ENCODE measurements at regions not wholly inside any gene's neighbourhood (a gene's known extent, or its start where the extent isn't known, plus 50 kb on each side); places are given as distances from the start of the nearest gene placed in this dataset.

DNA sequence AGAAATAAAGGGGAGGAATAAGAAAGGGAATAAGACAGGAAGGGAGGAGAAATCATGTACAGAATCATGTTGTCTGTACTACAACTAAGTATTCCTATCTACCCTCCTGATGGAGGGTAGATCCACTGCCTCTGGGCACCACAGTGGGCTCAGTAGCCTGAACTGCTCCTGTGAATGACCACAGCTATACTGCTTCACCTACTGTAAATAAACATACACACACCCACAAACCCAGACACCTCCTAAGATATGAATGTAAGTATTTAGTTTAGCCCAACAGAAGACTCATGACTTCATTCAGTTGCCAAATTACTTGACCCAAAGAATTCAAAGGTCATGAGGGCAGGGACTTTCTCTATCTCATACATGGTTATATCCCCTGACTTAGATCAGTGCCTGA lies 177.3 kb upstream of the C11orf58 start:
- DNase-seq (ENCODE audit: low read depth, low spot score) = no peak
- ChIA-PET POLR2A (no interaction called here), CTCF (no interaction called here), RAD21 (ENCODE audit: low non-redundant PET in 1 of 2, low total read pairs in 2 of 2, uncharacterized antibody in 2 of 2, unreplicated experiment in 2 of 2) (no interaction called here)
- no peak overlapping the region for H3K4me2 ChIP-seq (ENCODE audit: low read length)
- no peak overlapping the region for H3K27ac ChIP-seq (ENCODE audit: low read depth, low read length)
- H2AFZ ChIP-seq (ENCODE audit: low read depth, low read length, poor library complexity, severe bottlenecking) = no peak overlapping the region
- BruUV-seq (replicated peaks) = no TSS peak
- H3K4me3 ChIP-seq (replicated peaks in 1 of 2; ENCODE audit: low read depth in 1 of 2, low read length in 2 of 2) = no peak overlapping the region
- peaks cover 10% of the 10 kb centered on the region; the same call in 1 of the 2 replicates for H3K27me3 ChIP-seq (ENCODE audit: insufficient read depth, low read length)
- no peak for ATAC-seq
- no peaks in the 10 kb centered on the region for H3K36me3 ChIP-seq (ENCODE audit: control insufficient read depth in 1 of 2, insufficient read depth in 2 of 2, low read length in 2 of 2)
- no peaks in the 10 kb centered on the region for H3K9me3 ChIP-seq (ENCODE audit: control insufficient read depth in 1 of 2, insufficient read depth in 1 of 2, low read depth in 1 of 2, low read length in 2 of 2)
- no peaks in the 10 kb centered on the region for H3K4me1 ChIP-seq (ENCODE audit: control insufficient read depth in 1 of 2, insufficient read depth in 2 of 2, low read length in 2 of 2)
- no peak overlapping the region for H3K9ac ChIP-seq (ENCODE audit: low read length)
- TF ChIP-seq, protein P1, sequence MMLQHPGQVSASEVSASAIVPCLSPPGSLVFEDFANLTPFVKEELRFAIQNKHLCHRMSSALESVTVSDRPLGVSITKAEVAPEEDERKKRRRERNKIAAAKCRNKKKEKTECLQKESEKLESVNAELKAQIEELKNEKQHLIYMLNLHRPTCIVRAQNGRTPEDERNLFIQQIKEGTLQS (IDR thresholded peaks at IDR 0.05) = no peak
- no peak for TF ChIP-seq TCF7L2 (IDR thresholded peaks at IDR 0.05; ENCODE audit: borderline replicate concordance, extremely low read depth, insufficient read depth, insufficient read length)
- TF ChIP-seq EZH2phosphoT487 (IDR thresholded peaks at IDR 0.05; ENCODE audit: borderline replicate concordance) = no peak
- TF ChIP-seq EGR1 (IDR thresholded peaks at IDR 0.05; ENCODE audit: low read depth) = no peak
- no peak for TF ChIP-seq ZNF274 (IDR thresholded peaks at IDR 0.05; ENCODE audit: low read depth, low read length)
- no peak for TF ChIP-seq POLR2AphosphoS5 (IDR thresholded peaks at IDR 0.05; ENCODE audit: low read depth, low read length)
- TF ChIP-seq ZFX (IDR thresholded peaks at IDR 0.05) = no peak
- TF ChIP-seq POLR2A (IDR thresholded peaks at IDR 0.05; ENCODE audit: borderline replicate concordance, extremely low read depth, insufficient read depth, insufficient read length) = no peak
- TF ChIP-seq FOSL1 (IDR thresholded peaks at IDR 0.05; ENCODE audit: low read depth) = no peak
- no peak for TF ChIP-seq REST (IDR thresholded peaks at IDR 0.05; ENCODE audit: low read depth)
- TF ChIP-seq, protein P2, sequence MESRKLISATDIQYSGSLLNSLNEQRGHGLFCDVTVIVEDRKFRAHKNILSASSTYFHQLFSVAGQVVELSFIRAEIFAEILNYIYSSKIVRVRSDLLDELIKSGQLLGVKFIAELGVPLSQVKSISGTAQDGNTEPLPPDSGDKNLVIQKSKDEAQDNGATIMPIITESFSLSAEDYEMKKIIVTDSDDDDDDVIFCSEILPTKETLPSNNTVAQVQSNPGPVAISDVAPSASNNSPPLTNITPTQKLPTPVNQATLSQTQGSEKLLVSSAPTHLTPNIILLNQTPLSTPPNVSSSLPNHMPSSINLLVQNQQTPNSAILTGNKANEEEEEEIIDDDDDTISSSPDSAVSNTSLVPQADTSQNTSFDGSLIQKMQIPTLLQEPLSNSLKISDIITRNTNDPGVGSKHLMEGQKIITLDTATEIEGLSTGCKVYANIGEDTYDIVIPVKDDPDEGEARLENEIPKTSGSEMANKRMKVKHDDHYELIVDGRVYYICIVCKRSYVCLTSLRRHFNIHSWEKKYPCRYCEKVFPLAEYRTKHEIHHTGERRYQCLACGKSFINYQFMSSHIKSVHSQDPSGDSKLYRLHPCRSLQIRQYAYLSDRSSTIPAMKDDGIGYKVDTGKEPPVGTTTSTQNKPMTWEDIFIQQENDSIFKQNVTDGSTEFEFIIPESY (IDR thresholded peaks at IDR 0.05; ENCODE audit: extremely low read depth, insufficient replicate concordance, low read length) = no peak
- TF ChIP-seq SRF (IDR thresholded peaks at IDR 0.05; ENCODE audit: low read depth) = no peak
- no peak for TF ChIP-seq RAD21 (IDR thresholded peaks at IDR 0.05; ENCODE audit: low read depth)
- TF ChIP-seq SP1 (IDR thresholded peaks at IDR 0.05; ENCODE audit: low read depth) = no peak
- TF ChIP-seq, protein P3, sequence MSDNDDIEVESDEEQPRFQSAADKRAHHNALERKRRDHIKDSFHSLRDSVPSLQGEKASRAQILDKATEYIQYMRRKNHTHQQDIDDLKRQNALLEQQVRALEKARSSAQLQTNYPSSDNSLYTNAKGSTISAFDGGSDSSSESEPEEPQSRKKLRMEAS (IDR thresholded peaks at IDR 0.05) = no peak
- no peak for TF ChIP-seq CEBPB (IDR thresholded peaks at IDR 0.05; ENCODE audit: low read depth)
- TF ChIP-seq, protein P4, sequence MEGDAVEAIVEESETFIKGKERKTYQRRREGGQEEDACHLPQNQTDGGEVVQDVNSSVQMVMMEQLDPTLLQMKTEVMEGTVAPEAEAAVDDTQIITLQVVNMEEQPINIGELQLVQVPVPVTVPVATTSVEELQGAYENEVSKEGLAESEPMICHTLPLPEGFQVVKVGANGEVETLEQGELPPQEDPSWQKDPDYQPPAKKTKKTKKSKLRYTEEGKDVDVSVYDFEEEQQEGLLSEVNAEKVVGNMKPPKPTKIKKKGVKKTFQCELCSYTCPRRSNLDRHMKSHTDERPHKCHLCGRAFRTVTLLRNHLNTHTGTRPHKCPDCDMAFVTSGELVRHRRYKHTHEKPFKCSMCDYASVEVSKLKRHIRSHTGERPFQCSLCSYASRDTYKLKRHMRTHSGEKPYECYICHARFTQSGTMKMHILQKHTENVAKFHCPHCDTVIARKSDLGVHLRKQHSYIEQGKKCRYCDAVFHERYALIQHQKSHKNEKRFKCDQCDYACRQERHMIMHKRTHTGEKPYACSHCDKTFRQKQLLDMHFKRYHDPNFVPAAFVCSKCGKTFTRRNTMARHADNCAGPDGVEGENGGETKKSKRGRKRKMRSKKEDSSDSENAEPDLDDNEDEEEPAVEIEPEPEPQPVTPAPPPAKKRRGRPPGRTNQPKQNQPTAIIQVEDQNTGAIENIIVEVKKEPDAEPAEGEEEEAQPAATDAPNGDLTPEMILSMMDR (IDR thresholded peaks at IDR 0.05 in 2 of 3, conservative IDR thresholded peaks at IDR 0.05 in 1 of 3; ENCODE audit: borderline replicate concordance in 1 of 3, insufficient read depth in 1 of 3, low read depth in 2 of 3, low read length in 2 of 3) = no peak
- TF ChIP-seq JUND (IDR thresholded peaks at IDR 0.05) = no peak
- no peak for TF ChIP-seq ELF1 (IDR thresholded peaks at IDR 0.05; ENCODE audit: borderline replicate concordance, low read depth)
- no peak for TF ChIP-seq YY1 (IDR thresholded peaks at IDR 0.05; ENCODE audit: extremely low read depth, insufficient replicate concordance, low read depth, low read length)
- no peaks in the 10 kb centered on the region for H3K79me2 ChIP-seq (ENCODE audit: insufficient read depth, low read length)
- H4K20me1 ChIP-seq (ENCODE audit: insufficient read depth) = no peaks in the 10 kb centered on the region
- no peaks in the 10 kb centered on the region for H3K9me2 ChIP-seq (ENCODE audit: insufficient read depth)
- intact Hi-C loops (cut with micrococcal nuclease) = no loop called here

All from HCT116 (cell line).